K562 (cell line): ENCODE measurements at regions not wholly inside any gene's neighbourhood (a gene's known extent, or its start where the extent isn't known, plus 50 kb on each side); places are given as distances from the start of the nearest gene placed in this dataset.

Experiments
- ATAC-seq: fragments of 200-7000 bp; cut with Tn5 transposase; 3 replicates; pipeline ENCODE4 v1.9.1; 2020; ENCODE audit warnings: moderate library complexity
- BruUV-seq: library from RNA; stranded (reverse); fragments of 400-500 nt; replicated peaks from 2 replicates; lab custom pipeline; 2021; lab: Mats Ljungman, UMichigan
- CTCF ChIA-PET: fragments of 300-600 bp; formaldehyde crosslinking; extraction: SDS; loops from one replicate; lab custom pipeline; 2021; ENCODE audit warnings: low intra/inter-chr PET ratio; lab: Yijun Ruan, JAX
- POLR2A ChIA-PET: fragments of 300-600, 350-650 bp; sonication (Branson Sonifier 250); formaldehyde crosslinking; extraction: SDS; loops from one replicate; lab custom pipeline; 2021; ENCODE audit warnings: antibody characterized with exemption, inconsistent platforms; lab: Yijun Ruan, JAX
- DNase-seq, 4 experiments: peaks; one replicate each; pipeline versions ENCODE4 v3.0.0 to v3.0.0-alpha.2; 2011 to 2018; ENCODE audit warnings: low spot score in 3 of 4, mixed read lengths in 3 of 4; ENCODE audit errors: extremely low read depth in 1 of 4
- FAIRE-seq: peaks from 2 replicates; lab custom pipeline; 2011; peaks lifted over from hg19 to GRCh38; lab: Jason Lieb, UNC
- H2AFZ ChIP-seq: 2 replicates; pipeline ENCODE4 v1.6.0; 2011; ENCODE audit warnings: low read depth, low read length, control low read depth, inconsistent platforms
- H3K27ac ChIP-seq: fragments of 200-600 bp; 3 replicates; pipeline ENCODE4 v1.8.0; 2011; ENCODE audit warnings: low read depth, mild to moderate bottlenecking, control low read depth, inconsistent platforms, low read length, moderate library complexity, mixed read lengths; ENCODE audit errors: extremely low read depth
- H3K27me3 ChIP-seq, 2 experiments: fragments of 300-600 bp in 1 of 2; 2 replicates in 1 of 2; 3 replicates in 1 of 2; pipeline versions ENCODE4 v1.6.0 to v1.8.0; 2011; ENCODE audit warnings: inconsistent platforms in 2 of 2, low read length in 2 of 2, mild to moderate bottlenecking in 1 of 2, mixed read lengths in 1 of 2, moderate library complexity in 1 of 2; ENCODE audit not compliant: control insufficient read depth in 2 of 2, insufficient read depth in 2 of 2
- H3K36me3 ChIP-seq: fragments of 300-600 bp; 3 replicates; pipeline ENCODE4 v1.8.0; 2011; ENCODE audit warnings: mild to moderate bottlenecking, low read length, inconsistent platforms; ENCODE audit not compliant: control insufficient read depth, insufficient read depth
- H3K4me1 ChIP-seq, 2 experiments: fragments of 200-600 bp in 1 of 2; replicated peaks in 1 of 2; 2 replicates in 1 of 2; 3 replicates in 1 of 2; pipeline versions ENCODE4 v1.5.1 to v1.8.0; 2011; ENCODE audit warnings: inconsistent platforms in 2 of 2, low read length in 2 of 2, mild to moderate bottlenecking in 1 of 2, mixed read lengths in 1 of 2, moderate library complexity in 1 of 2; ENCODE audit not compliant: control insufficient read depth in 2 of 2, insufficient read depth in 2 of 2
- H3K4me2 ChIP-seq: 2 replicates; pipeline ENCODE4 v1.6.1; 2011; ENCODE audit warnings: low read length, control low read depth, inconsistent platforms, mixed read lengths; ENCODE audit not compliant: insufficient read depth
- H3K4me3 ChIP-seq: fragments of 200-600 bp; sonication (generic), shearing (Covaris generic); 2 replicates; pipeline ENCODE4 v1.5.1; 2016; ENCODE audit warnings: control low read depth, inconsistent platforms
- H3K79me2 ChIP-seq: fragments of 200-600 bp; 3 replicates; pipeline ENCODE4 v1.8.0; 2011; ENCODE audit warnings: low read length, inconsistent platforms; ENCODE audit not compliant: control insufficient read depth, insufficient read depth
- H3K9ac ChIP-seq, 2 experiments: 2 replicates each; pipeline versions ENCODE4 v1.6.0 to v1.6.1; 2011; ENCODE audit warnings: low read depth in 2 of 2, low read length in 2 of 2, control low read depth in 1 of 2, inconsistent platforms in 1 of 2, mild to moderate bottlenecking in 1 of 2, mixed read lengths in 1 of 2; ENCODE audit not compliant: insufficient read depth in 1 of 2
- H3K9me1 ChIP-seq: one replicate; pipeline ENCODE4 v1.6.0; 2011; ENCODE audit warnings: inconsistent platforms, mild to moderate bottlenecking, low read length, moderate library complexity; ENCODE audit not compliant: control insufficient read depth, insufficient read depth
- H3K9me3 ChIP-seq: replicated peaks from 2 replicates; pipeline ENCODE4 v1.5.1; 2011; ENCODE audit warnings: low read depth, low read length, inconsistent platforms; ENCODE audit not compliant: control insufficient read depth, insufficient read depth
- H4K20me1 ChIP-seq: replicated peaks from 2 replicates; pipeline ENCODE4 v1.6.1; 2011; ENCODE audit warnings: low read length, inconsistent platforms, mixed read lengths; ENCODE audit not compliant: control insufficient read depth, insufficient read depth
- CBX3 ChIP-seq, 2 experiments: IDR thresholded peaks; 1 replicate in 1 of 2; 2 replicates in 1 of 2; pipeline ENCODE4 v1.6.1; 2012; ENCODE audit warnings: inconsistent platforms in 2 of 2, low read length in 2 of 2, borderline replicate concordance in 1 of 2, control low read depth in 1 of 2
- CREB1 ChIP-seq, 2 experiments: sonication (generic) in 1 of 2; formaldehyde crosslinking in 1 of 2; IDR thresholded peaks; 2 replicates each; pipeline versions ENCODE4 v1.6.1 to v1.8.0; 2012 to 2022; ENCODE audit warnings: inconsistent platforms in 1 of 2, mild to moderate bottlenecking in 1 of 2, missing genetic modification reagents in 1 of 2, moderate library complexity in 1 of 2
- ESRRA ChIP-seq: fragments of 450-650 bp; IDR thresholded peaks from 2 replicates; pipeline ENCODE4 v1.6.1; 2014; ENCODE audit warnings: low read depth, mild to moderate bottlenecking, moderate library complexity, borderline replicate concordance
- FOXO4 ChIP-seq: fragments of 450-650 bp; formaldehyde crosslinking; IDR thresholded peaks from 2 replicates; pipeline ENCODE4 v1.4.0; 2020; ENCODE audit warnings: mild to moderate bottlenecking, moderate library complexity
- GABPB2 ChIP-seq: fragments of 250-450 bp; sonication (Bioruptor Pico); conservative IDR thresholded peaks from 2 replicates; pipeline ENCODE4 v1.5.1; 2021; ENCODE audit warnings: mild to moderate bottlenecking
- HBP1 ChIP-seq: fragments of 450-650 bp; formaldehyde crosslinking; IDR thresholded peaks from 2 replicates; pipeline ENCODE4 v1.4.0; 2022; ENCODE audit warnings: missing genetic modification characterization
- HES1 ChIP-seq: fragments of 450-650 bp; IDR thresholded peaks from 2 replicates; pipeline ENCODE4 v1.6.1; 2016; ENCODE audit warnings: low read depth, mild to moderate bottlenecking, moderate library complexity
- HEY1 ChIP-seq: fragments of 250-450 bp; sonication (Bioruptor Pico); IDR thresholded peaks from 2 replicates; pipeline ENCODE4 v1.5.0; 2020; ENCODE audit warnings: mild to moderate bottlenecking, moderate library complexity, borderline replicate concordance
- HOXB6 ChIP-seq: fragments of 250-450 bp; sonication (Bioruptor Pico); IDR thresholded peaks from 2 replicates; pipeline ENCODE4 v1.5.1; 2022; ENCODE audit warnings: mild to moderate bottlenecking, borderline replicate concordance
- MITF ChIP-seq: IDR thresholded peaks from 2 replicates; pipeline ENCODE4 v1.6.1; 2014; ENCODE audit warnings: antibody characterized with exemption
- NR1H2 ChIP-seq: sonication (generic); formaldehyde crosslinking; IDR thresholded peaks from 2 replicates; pipeline ENCODE4 v1.4.0; 2020; ENCODE audit warnings: mild to moderate bottlenecking, missing genetic modification reagents
- PHF20 ChIP-seq: fragments of 450-650 bp; IDR thresholded peaks from 2 replicates; pipeline ENCODE4 v1.6.1; 2018; ENCODE audit not compliant: partially characterized antibody
- POLR2AphosphoS5 ChIP-seq: IDR thresholded peaks from 2 replicates; pipeline ENCODE4 v1.6.1; 2011; ENCODE audit warnings: mild to moderate bottlenecking, low read depth, low read length, moderate library complexity; ENCODE audit not compliant: control insufficient read depth, insufficient read depth
- SRSF7 ChIP-seq: fragments of 200-400 bp; formaldehyde crosslinking; optimal IDR thresholded peaks from 2 replicates; pipeline ENCODE3; 2017; ENCODE audit warnings: mild to moderate bottlenecking, low read depth, low read length
- U2AF2 ChIP-seq: fragments of 200-400 bp; formaldehyde crosslinking; optimal IDR thresholded peaks from 2 replicates; pipeline ENCODE3; 2017; ENCODE audit warnings: low read depth, mild to moderate bottlenecking, low read length
- WHSC1 ChIP-seq: IDR thresholded peaks from one replicate; pipeline ENCODE4 v1.6.1; 2012; ENCODE audit warnings: low read length, control low read depth, inconsistent platforms
- in situ Hi-C: fragments of 300-500 bp; cut with MboI; formaldehyde crosslinking; loops from 4 replicates; pipeline ENCODE4 v1.15.0; 2018; ENCODE audit warnings: inconsistent platforms, mixed read lengths
- intact Hi-C: fragments of 100-400 bp; cut with micrococcal nuclease; formaldehyde crosslinking; loops from 2 replicates; pipeline ENCODE4 v1.14.2; 2022
- TF ChIP-seq, protein P1 (sequence below), 2 experiments: IDR thresholded peaks; 2 replicates each; pipeline ENCODE4 v1.6.1; 2012; ENCODE audit warnings: improper control_type of control experiment in 2 of 2, low read depth in 2 of 2, low read length in 2 of 2, borderline replicate concordance in 1 of 2

GRCh38 chr10:55141892-55142291, 340.9 kb upstream of the PCDH15 start:
- CTCF ChIA-PET, result no interaction called here
- Histone ChIP-seq H3K4me1 (no peaks in the 10 kb centered on the region), H3K9me3 (no peaks in the 10 kb centered on the region), H3K4me2 (no peak overlapping the region), H3K9ac (no peak overlapping the region), H3K4me3 (no peak overlapping the region), H3K27ac (no peak overlapping the region), H3K36me3 (no peaks in the 10 kb centered on the region), H2AFZ (no peak overlapping the region), H3K9me1 (no peaks in the 10 kb centered on the region), H3K27me3 (no peaks in the 10 kb centered on the region), H3K79me2 (no peaks in the 10 kb centered on the region), H4K20me1 (no peaks in the 10 kb centered on the region)
- ATAC-seq (no peak), FAIRE-seq (no peak), DNase-seq (no peak)
- POLR2A ChIA-PET, result no interaction called here
- BruUV-seq, result no TSS peak
- in situ Hi-C loops (no loop called here), intact Hi-C loops (no loop called here)
- TF ChIP-seq SRSF7 (no peak), ESRRA (no peak), CBX3 (IDR thresholded peaks at IDR 0.05; ENCODE audit: borderline replicate concordance in 1 of 2, low read length in 2 of 2) (no peak), FOXO4 (CRISPR knock-in tag) (no peak), HBP1 (CRISPR knock-in tag) (no peak), CREB1 (IDR thresholded peaks at IDR 0.05) (no peak), CREB1 (CRISPR knock-in tag; IDR thresholded peaks at IDR 0.05) (no peak), PHF20 (no peak), U2AF2 (no peak), WHSC1 (no peak), HOXB6 (CRISPR knock-in tag) (no peak), HEY1 (CRISPR knock-in tag) (no peak), NR1H2 (CRISPR knock-in tag) (no peak), MITF (no peak), GABPB2 (no peak), HES1 (no peak), POLR2AphosphoS5 (no peak)
- TF ChIP-seq, protein P1, sequence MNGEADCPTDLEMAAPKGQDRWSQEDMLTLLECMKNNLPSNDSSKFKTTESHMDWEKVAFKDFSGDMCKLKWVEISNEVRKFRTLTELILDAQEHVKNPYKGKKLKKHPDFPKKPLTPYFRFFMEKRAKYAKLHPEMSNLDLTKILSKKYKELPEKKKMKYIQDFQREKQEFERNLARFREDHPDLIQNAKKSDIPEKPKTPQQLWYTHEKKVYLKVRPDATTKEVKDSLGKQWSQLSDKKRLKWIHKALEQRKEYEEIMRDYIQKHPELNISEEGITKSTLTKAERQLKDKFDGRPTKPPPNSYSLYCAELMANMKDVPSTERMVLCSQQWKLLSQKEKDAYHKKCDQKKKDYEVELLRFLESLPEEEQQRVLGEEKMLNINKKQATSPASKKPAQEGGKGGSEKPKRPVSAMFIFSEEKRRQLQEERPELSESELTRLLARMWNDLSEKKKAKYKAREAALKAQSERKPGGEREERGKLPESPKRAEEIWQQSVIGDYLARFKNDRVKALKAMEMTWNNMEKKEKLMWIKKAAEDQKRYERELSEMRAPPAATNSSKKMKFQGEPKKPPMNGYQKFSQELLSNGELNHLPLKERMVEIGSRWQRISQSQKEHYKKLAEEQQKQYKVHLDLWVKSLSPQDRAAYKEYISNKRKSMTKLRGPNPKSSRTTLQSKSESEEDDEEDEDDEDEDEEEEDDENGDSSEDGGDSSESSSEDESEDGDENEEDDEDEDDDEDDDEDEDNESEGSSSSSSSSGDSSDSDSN (IDR thresholded peaks at IDR 0.05; ENCODE audit: borderline replicate concordance in 1 of 2, low read depth in 2 of 2, low read length in 2 of 2), result no peak
